Activated CD8-positive, alpha-beta memory T cell treated with anti-CD3 and anti-CD28 coated beads, Interleukin-2, amount 10 ng/mL, durations not matched to agents 7 days and 5 days (primary cell): ENCODE measurements at regions not wholly inside any gene's neighbourhood (a gene's known extent, or its start where the extent isn't known, plus 50 kb on each side); places are given as distances from the start of the nearest gene placed in this dataset.

Source experiments
- ATAC-seq: fragments of 150-1000 bp; cut with Tn5 transposase; one replicate; pipeline ENCODE4 v1.10.0; 2021; ENCODE audit warnings: moderate library complexity
- CTCF ChIA-PET: fragments of 350-600 bp; sonication (Branson Sonifier 250); formaldehyde crosslinking; loops from one replicate; lab custom pipeline; 2021; ENCODE audit warnings: antibody characterized with exemption; lab: Charles Lee
- DNase-seq: peaks from one replicate; pipeline ENCODE4 v3.0.0-alpha.2; 2020
- H3K27ac Mint-ChIP-seq: one replicate; pipeline ENCODE4 v1.8.0; 2021; ENCODE audit warnings: mild to moderate bottlenecking, mixed read lengths
- H3K27me3 Mint-ChIP-seq: one replicate; pipeline ENCODE4 v1.8.0; 2021; ENCODE audit warnings: mixed read lengths
- H3K36me3 Mint-ChIP-seq: one replicate; pipeline ENCODE4 v1.8.0; 2021; ENCODE audit warnings: mild to moderate bottlenecking, mixed read lengths
- H3K4me1 Mint-ChIP-seq: one replicate; pipeline ENCODE4 v1.8.0; 2021; ENCODE audit warnings: mixed read lengths
- H3K4me3 Mint-ChIP-seq: one replicate; pipeline ENCODE4 v1.8.0; 2021; ENCODE audit warnings: mild to moderate bottlenecking, moderate library complexity, mixed read lengths
- H3K9me3 Mint-ChIP-seq: one replicate; pipeline ENCODE4 v1.8.0; 2022; ENCODE audit warnings: low read depth, mixed read lengths

- CTCF ChIA-PET: interaction anchor here (0.6 to 1.8 kb wide), 5 partner anchors 13 to 39 kb away, joined by 3 to 8 read pairs (median 6); no protein-coding TSS in a partner anchor
- H3K9me3 Mint-ChIP-seq: no peaks in the 10 kb centered on the region
- DNase-seq (no peak), ATAC-seq (no peak)
- peaks cover 45% of the 10 kb centered on the region for H3K36me3 Mint-ChIP-seq
- H3K4me1 Mint-ChIP-seq: peaks cover 87% of the 10 kb centered on the region
- H3K4me3 Mint-ChIP-seq: no peak overlapping the region
- no peaks in the 10 kb centered on the region for H3K27me3 Mint-ChIP-seq
- H3K27ac Mint-ChIP-seq: peak overlapping the region; percentile 78
Measured at GRCh38 chr7:130917669-130918128, 183.7 kb upstream of the KLF14 start.

- CTCF ChIA-PET: interaction anchor here (1.4 to 1.8 kb wide), 4 partner anchors 12 to 38 kb away, joined by 5 to 8 read pairs (median 6); no protein-coding TSS in a partner anchor
- H3K36me3 Mint-ChIP-seq: peaks cover 47% of the 10 kb centered on the region
- H3K4me1 Mint-ChIP-seq: peaks cover 91% of the 10 kb centered on the region
- H3K27ac Mint-ChIP-seq: peak overlapping the region; percentile 78
- no peaks in the 10 kb centered on the region for H3K9me3 Mint-ChIP-seq
- peak overlapping the region; percentile 5 for H3K4me3 Mint-ChIP-seq
- no peaks in the 10 kb centered on the region for H3K27me3 Mint-ChIP-seq
- ATAC-seq (no peak), DNase-seq (no peak)
Measured at GRCh38 chr7:130918129-130919052, 184.4 kb upstream of the KLF14 start.

GRCh38 chr7:130919316-130920103 is 185.5 kb upstream of the KLF14 start:
- Mint-ChIP-seq H3K36me3 (peaks cover 45% of the 10 kb centered on the region), H3K9me3 (no peaks in the 10 kb centered on the region), H3K27ac (peak overlapping the region; percentile 78), H3K27me3 (no peaks in the 10 kb centered on the region), H3K4me3 (no peak overlapping the region), H3K4me1 (peaks cover 85% of the 10 kb centered on the region)
- ATAC-seq: no peak
- DNase-seq: no peak
- CTCF ChIA-PET: interaction anchor here (1.0 to 1.8 kb wide), 2 partner anchors 11 to 23 kb away, joined by 5 read pairs; no protein-coding TSS in a partner anchor

- Mint-ChIP-seq H3K27ac (peak overlapping the region; percentile 69), H3K4me1 (peaks cover 86% of the 10 kb centered on the region), H3K36me3 (peaks cover 46% of the 10 kb centered on the region), H3K27me3 (no peaks in the 10 kb centered on the region), H3K4me3 (no peak overlapping the region), H3K9me3 (no peaks in the 10 kb centered on the region)
- ATAC-seq (no peak), DNase-seq (no peak)
- CTCF ChIA-PET: interaction anchor here (1.0 kb wide), 1 partner anchor 23 kb away, joined by 5 read pairs; no protein-coding TSS in a partner anchor
Measured at GRCh38 chr7:130920122-130920521, 186.1 kb upstream of the KLF14 start.

- H3K36me3 Mint-ChIP-seq: peaks cover 51% of the 10 kb centered on the region
- peak overlapping the region; percentile 71 for H3K27ac Mint-ChIP-seq
- H3K9me3 Mint-ChIP-seq: no peaks in the 10 kb centered on the region
- H3K27me3 Mint-ChIP-seq: no peaks in the 10 kb centered on the region
- H3K4me1 Mint-ChIP-seq: peaks cover 86% of the 10 kb centered on the region
- no peak overlapping the region for H3K4me3 Mint-ChIP-seq
- CTCF ChIA-PET: interaction anchor here (1.1 to 3.3 kb wide), 4 partner anchors 8 to 25 kb away, joined by 3 to 14 read pairs (median 6); no protein-coding TSS in a partner anchor
- DNase-seq (no peak), ATAC-seq (no peak)
Measured at GRCh38 chr7:130921391-130922180, 187.6 kb upstream of the KLF14 start.

- ATAC-seq (no peak), DNase-seq (no peak)
- no peaks in the 10 kb centered on the region for H3K9me3 Mint-ChIP-seq
- CTCF ChIA-PET: interaction anchor here (0.7 to 3.3 kb wide), 5 partner anchors 8 to 37 kb away, joined by 3 to 14 read pairs (median 5); no protein-coding TSS in a partner anchor
- peak overlapping the region; percentile 71 for H3K27ac Mint-ChIP-seq
- peaks cover 56% of the 10 kb centered on the region for H3K36me3 Mint-ChIP-seq
- H3K27me3 Mint-ChIP-seq: no peaks in the 10 kb centered on the region
- peaks cover 88% of the 10 kb centered on the region for H3K4me1 Mint-ChIP-seq
- no peak overlapping the region for H3K4me3 Mint-ChIP-seq
Measured at GRCh38 chr7:130922206-130923112, 188.5 kb upstream of the KLF14 start.

- Mint-ChIP-seq H3K4me3 (no peak overlapping the region), H3K9me3 (no peaks in the 10 kb centered on the region), H3K27me3 (no peaks in the 10 kb centered on the region), H3K36me3 (peaks cover 58% of the 10 kb centered on the region), H3K4me1 (peaks cover 88% of the 10 kb centered on the region), H3K27ac (peak overlapping the region; percentile 71)
- ATAC-seq (no peak), DNase-seq (no peak)
- CTCF ChIA-PET: interaction anchor here (2.1 to 3.3 kb wide), 2 partner anchors 10 to 27 kb away, joined by 6 to 14 read pairs; no protein-coding TSS in a partner anchor
Measured at GRCh38 chr7:130923365-130923764, 189.4 kb upstream of the KLF14 start.

- CTCF ChIA-PET: interaction anchor here (2.1 to 3.3 kb wide), 2 partner anchors 10 to 27 kb away, joined by 6 to 14 read pairs; no protein-coding TSS in a partner anchor
- H3K4me1 Mint-ChIP-seq: peaks cover 87% of the 10 kb centered on the region
- H3K36me3 Mint-ChIP-seq: peaks cover 54% of the 10 kb centered on the region
- ATAC-seq: no peak
- H3K27ac Mint-ChIP-seq: peak overlapping the region; percentile 88
- no peak overlapping the region for H3K4me3 Mint-ChIP-seq
- no peak for DNase-seq
- no peaks in the 10 kb centered on the region for H3K27me3 Mint-ChIP-seq
- no peaks in the 10 kb centered on the region for H3K9me3 Mint-ChIP-seq
Measured at GRCh38 chr7:130923930-130924329, 189.9 kb upstream of the KLF14 start.

- no peak overlapping the region for H3K4me3 Mint-ChIP-seq
Measured at GRCh38 chr7:130925136-130925794, 191.3 kb upstream of the KLF14 start.

GRCh38 chr7:130926001-130926691 is 192.1 kb upstream of the KLF14 start:
- Mint-ChIP-seq H3K9me3 (no peaks in the 10 kb centered on the region), H3K27ac (peak overlapping the region; percentile 88), H3K4me1 (peaks cover 88% of the 10 kb centered on the region), H3K27me3 (no peaks in the 10 kb centered on the region), H3K4me3 (no peak overlapping the region), H3K36me3 (peaks cover 50% of the 10 kb centered on the region)
- DNase-seq: peak; percentile 67
- ATAC-seq: peak; percentile 73
- CTCF ChIA-PET: interaction anchor here (0.7 to 2.7 kb wide), 5 partner anchors 10 to 493 kb away, joined by 3 to 16 read pairs (median 4); no protein-coding TSS in a partner anchor

More at GRCh38 chr7:130925136-130925794, 191.3 kb upstream of the KLF14 start:
- H3K36me3 Mint-ChIP-seq: peaks cover 49% of the 10 kb centered on the region
- CTCF ChIA-PET: interaction anchor here (0.7 to 1.4 kb wide), 3 partner anchors 11 to 493 kb away, joined by 3 to 5 read pairs (median 3); no protein-coding TSS in a partner anchor
- no peaks in the 10 kb centered on the region for H3K27me3 Mint-ChIP-seq
- H3K4me1 Mint-ChIP-seq: peaks cover 87% of the 10 kb centered on the region
- H3K27ac Mint-ChIP-seq: peak overlapping the region; percentile 88
- ATAC-seq: no peak
- no peaks in the 10 kb centered on the region for H3K9me3 Mint-ChIP-seq
- DNase-seq: no peak
